H9 (cell line): ENCODE measurements at regions not wholly inside any gene's neighbourhood (a gene's known extent, or its start where the extent isn't known, plus 50 kb on each side); places are given as distances from the start of the nearest gene placed in this dataset.

Experiments used
- DNase-seq: peaks from one replicate; pipeline ENCODE4 v3.0.0-alpha.2; 2017
- H2AFZ ChIP-seq: one replicate; pipeline ENCODE4 v1.6.1; 2013; ENCODE audit warnings: mild to moderate bottlenecking, low read length, control low read depth, moderate library complexity
- H2AK5ac ChIP-seq: 2 replicates; pipeline ENCODE4 v1.6.1; 2013; ENCODE audit warnings: low read length, control low read depth, mixed read lengths; ENCODE audit not compliant: insufficient read length
- H2BK120ac ChIP-seq: one replicate; pipeline ENCODE4 v1.6.1; 2013; ENCODE audit warnings: low read depth, mild to moderate bottlenecking, low read length, control low read depth, inconsistent platforms; ENCODE audit not compliant: poor library complexity, severe bottlenecking
- H2BK12ac ChIP-seq: 2 replicates; pipeline ENCODE4 v1.6.1; 2013; ENCODE audit warnings: low read length, control low read depth, mixed read lengths, low read depth; ENCODE audit not compliant: insufficient read length
- H2BK15ac ChIP-seq: 2 replicates; pipeline ENCODE4 v1.6.1; 2013; ENCODE audit warnings: low read depth, low read length, control low read depth
- H2BK20ac ChIP-seq: one replicate; pipeline ENCODE4 v1.6.1; 2013; ENCODE audit warnings: low read depth, mild to moderate bottlenecking, low read length, control low read depth, inconsistent platforms; ENCODE audit not compliant: poor library complexity, severe bottlenecking
- H2BK5ac ChIP-seq: 2 replicates; pipeline ENCODE4 v1.6.1; 2013; ENCODE audit warnings: low read length, control low read depth, mixed read lengths; ENCODE audit not compliant: insufficient read length
- H3K14ac ChIP-seq: 2 replicates; pipeline ENCODE4 v1.6.1; 2013; ENCODE audit warnings: low read length, control low read depth; ENCODE audit not compliant: insufficient read depth
- H3K18ac ChIP-seq: 2 replicates; pipeline ENCODE4 v1.6.1; 2013; ENCODE audit warnings: low read depth, mild to moderate bottlenecking, mixed read lengths, low read length, control low read depth; ENCODE audit not compliant: insufficient read length
- H3K23ac ChIP-seq: 2 replicates; pipeline ENCODE4 v1.6.1; 2013; ENCODE audit warnings: low read length, control low read depth, mixed read lengths, low read depth; ENCODE audit not compliant: insufficient read length
- H3K23me2 ChIP-seq: 2 replicates; pipeline ENCODE4 v1.6.1; 2013; ENCODE audit warnings: low read depth, mild to moderate bottlenecking, mixed read lengths, low read length, control low read depth; ENCODE audit not compliant: insufficient read length, poor library complexity, severe bottlenecking
- H3K27ac ChIP-seq: 2 replicates; pipeline ENCODE4 v1.5.1; 2013; ENCODE audit warnings: low read length, control low read depth, mixed read lengths, low read depth; ENCODE audit not compliant: insufficient read length
- H3K27me3 ChIP-seq: 2 replicates; pipeline ENCODE4 v1.6.1; 2013; ENCODE audit warnings: low read length, control low read depth, inconsistent platforms; ENCODE audit not compliant: insufficient read depth
- H3K4ac ChIP-seq: 2 replicates; pipeline ENCODE4 v1.6.1; 2013; ENCODE audit warnings: low read depth, mild to moderate bottlenecking, control low read depth, inconsistent platforms, low read length, moderate library complexity
- H3K4me1 ChIP-seq: 2 replicates; pipeline ENCODE4 v1.6.1; 2013; ENCODE audit warnings: low read length, control low read depth, inconsistent platforms; ENCODE audit not compliant: insufficient read depth
- H3K4me2 ChIP-seq: 2 replicates; pipeline ENCODE4 v1.6.1; 2013; ENCODE audit warnings: low read length, control low read depth, mixed read lengths; ENCODE audit not compliant: insufficient read length, insufficient read depth
- H3K56ac ChIP-seq: 2 replicates; pipeline ENCODE4 v1.6.1; 2013; ENCODE audit warnings: low read depth, mild to moderate bottlenecking, mixed read lengths, low read length, control low read depth; ENCODE audit not compliant: insufficient read length
- H3K79me1 ChIP-seq: 2 replicates; pipeline ENCODE4 v1.6.1; 2013; ENCODE audit warnings: low read depth, mild to moderate bottlenecking, moderate library complexity, low read length, control low read depth, inconsistent platforms; ENCODE audit not compliant: insufficient read depth, poor library complexity, severe bottlenecking
- H3K79me2 ChIP-seq: 2 replicates; pipeline ENCODE4 v1.6.1; 2013; ENCODE audit warnings: low read length, control low read depth, inconsistent platforms; ENCODE audit not compliant: insufficient read depth
- H3K9ac ChIP-seq: 2 replicates; pipeline ENCODE4 v1.6.1; 2013; ENCODE audit warnings: low read length, control low read depth, mixed read lengths; ENCODE audit not compliant: insufficient read length; ENCODE audit errors: extremely low read depth
- H3K9me3 ChIP-seq: one replicate; pipeline ENCODE4 v1.6.1; 2013; ENCODE audit warnings: low read depth, low read length, inconsistent platforms; ENCODE audit not compliant: control insufficient read depth
- H3T11ph ChIP-seq: one replicate; pipeline ENCODE4 v1.6.1; 2013; ENCODE audit warnings: mild to moderate bottlenecking, low read length, control low read depth, inconsistent platforms
- H4K20me1 ChIP-seq: one replicate; pipeline ENCODE4 v1.6.1; 2013; ENCODE audit not compliant: control insufficient read depth, insufficient read length, insufficient read depth
- H4K5ac ChIP-seq: 2 replicates; pipeline ENCODE4 v1.6.1; 2013; ENCODE audit warnings: low read depth, mild to moderate bottlenecking, mixed read lengths, low read length, control low read depth; ENCODE audit not compliant: insufficient read length
- H4K8ac ChIP-seq: replicated peaks from 2 replicates; pipeline ENCODE4 v1.6.1; 2013; ENCODE audit warnings: low read length, control low read depth, mixed read lengths, low read depth; ENCODE audit not compliant: insufficient read length
- H4K91ac ChIP-seq: 2 replicates; pipeline ENCODE4 v1.6.1; 2013; ENCODE audit warnings: low read depth, mild to moderate bottlenecking, moderate library complexity, mixed read lengths, low read length, control low read depth; ENCODE audit not compliant: insufficient read length
- H3K27ac Mint-ChIP-seq, 3 experiments: 2 replicates in 2 of 3; 3 replicates in 1 of 3; pipeline ENCODE4 v1.8.0; 2020 to 2021; ENCODE audit warnings: mixed read lengths in 3 of 3, mild to moderate bottlenecking in 1 of 3, moderate library complexity in 1 of 3
- H3K27me3 Mint-ChIP-seq: 2 replicates; pipeline ENCODE4 v1.8.0; 2021; ENCODE audit warnings: low read depth, mild to moderate bottlenecking, moderate library complexity, mixed read lengths
- H3K36me3 Mint-ChIP-seq, 3 experiments: 2 replicates in 2 of 3; 3 replicates in 1 of 3; pipeline ENCODE4 v1.8.0; 2020 to 2021; ENCODE audit warnings: low read depth in 3 of 3, mixed read lengths in 3 of 3; ENCODE audit not compliant: insufficient read depth in 1 of 3
- H3K4me1 Mint-ChIP-seq, 2 experiments: 2 replicates each; pipeline ENCODE4 v1.8.0; 2020; ENCODE audit warnings: mixed read lengths in 2 of 2
- H3K4me3 Mint-ChIP-seq, 2 experiments: 2 replicates in 1 of 2; 3 replicates in 1 of 2; pipeline ENCODE4 v1.8.0; 2020 to 2021; ENCODE audit warnings: mild to moderate bottlenecking in 2 of 2, mixed read lengths in 2 of 2, moderate library complexity in 1 of 2
- H3K9me3 Mint-ChIP-seq, 2 experiments: 2 replicates in 1 of 2; 3 replicates in 1 of 2; pipeline ENCODE4 v1.8.0; 2020; ENCODE audit warnings: mild to moderate bottlenecking in 2 of 2, mixed read lengths in 2 of 2, moderate library complexity in 1 of 2
- CTCF ChIP-seq: fragments of 200-600 bp; sonication (generic); conservative IDR thresholded peaks from 3 replicates; pipeline ENCODE4 v1.8.0; 2021; ENCODE audit warnings: antibody characterized with exemption, mild to moderate bottlenecking
- WGBS: extraction: QIAGEN DNeasy Blood & Tissue Kit; methylation state at CpG from one replicate; pipeline ENCODE4 v1.1.7; 2013; ENCODE audit warnings: missing lambda C conversion rate, low lambda C conversion rate, mixed read lengths; ENCODE audit not compliant: insufficient read length; ENCODE audit errors: extremely low coverage; 5-methylcytosine and 5-hydroxymethylcytosine counted together

GRCh38 chr11:25734591-25735211, 597.2 kb upstream of the ANO3 start:
- H3K4me3 Mint-ChIP-seq, result no peak overlapping the region
- 0 out of 7 replicates have a peak overlapping the region, but pooled peaks of 1 of the 3 experiments have one; percentile 28 for H3K27ac Mint-ChIP-seq
- no peaks in the 10 kb centered on the region for H3K79me2 ChIP-seq
- H4K5ac ChIP-seq, result no peak overlapping the region
- no peak overlapping the region for H3K27ac ChIP-seq
- WGBS, result no CpG with 5 or more reads among the region's 2 CpGs
- no peaks in the 10 kb centered on the region for H3K27me3 Mint-ChIP-seq
- H2AFZ ChIP-seq, result no peak overlapping the region
- H3K9ac ChIP-seq, result no peak overlapping the region
- H3K27me3 ChIP-seq, result no peaks in the 10 kb centered on the region
- H3K23me2 ChIP-seq, result no peaks in the 10 kb centered on the region
- H2BK15ac ChIP-seq, result no peak overlapping the region
- no peak overlapping the region for H2AK5ac ChIP-seq
- H2BK20ac ChIP-seq, result no peak overlapping the region
- H3T11ph ChIP-seq, result no peak overlapping the region
- TF ChIP-seq CTCF, result peak; percentile 73
- H3K14ac ChIP-seq, result no peak overlapping the region
- H3K23ac ChIP-seq, result no peak overlapping the region
- H3K18ac ChIP-seq, result no peak overlapping the region
- no peaks in the 10 kb centered on the region for H3K4me1 ChIP-seq
- no peak overlapping the region for H3K4me2 ChIP-seq
- H3K9me3 ChIP-seq, result no peaks in the 10 kb centered on the region
- no peaks in the 10 kb centered on the region for H3K79me1 ChIP-seq
- no peak overlapping the region for H2BK12ac ChIP-seq
- no peak overlapping the region for H2BK5ac ChIP-seq
- peaks cover 6 to 10% of the 10 kb centered on the region in 2 experiments; a peak in 2 of 5 replicates for H3K9me3 Mint-ChIP-seq
- no peak for DNase-seq
- H3K4me1 Mint-ChIP-seq, result 0 out of 4 replicates have a peak, but pooled peaks cover 2% of the 10 kb centered on the region in 2 experiments
- H4K20me1 ChIP-seq, result no peaks in the 10 kb centered on the region
- peaks cover 0 to 12% (median 2%) of the 10 kb centered on the region in 3 experiments; a peak in 3 of 7 replicates for H3K36me3 Mint-ChIP-seq
- H3K4ac ChIP-seq, result no peak overlapping the region
- no peak overlapping the region for H3K56ac ChIP-seq
- no peak overlapping the region for H4K8ac ChIP-seq
- H2BK120ac ChIP-seq, result no peak overlapping the region
- no peak overlapping the region for H4K91ac ChIP-seq
